WTC11 (cell line): ENCODE measurements at regions not wholly inside any gene's neighbourhood (a gene's known extent, or its start where the extent isn't known, plus 50 kb on each side); places are given as distances from the start of the nearest gene placed in this dataset.

ENCODE experiments used
- CTCF ChIP-seq: fragments of 200-600 bp; IDR thresholded peaks from 2 replicates; pipeline ENCODE4 v1.8.0; 2022; ENCODE audit warnings: antibody characterized with exemption
- NR1H2 ChIP-seq: sonication (generic); formaldehyde crosslinking; IDR thresholded peaks from 2 replicates; pipeline ENCODE4 v1.9.0; 2021; ENCODE audit warnings: mild to moderate bottlenecking, moderate library complexity, missing genetic modification reagents
- TEAD4 ChIP-seq: sonication (generic); formaldehyde crosslinking; IDR thresholded peaks from 2 replicates; pipeline ENCODE4 v1.8.0; 2022; ENCODE audit warnings: mild to moderate bottlenecking, missing genetic modification reagents

GRCh38 chr4:180808862-180809261 lies 1434.3 kb upstream of the TENM3 start:
- no peak for TF ChIP-seq NR1H2 (CRISPR knock-in tag)
- TF ChIP-seq TEAD4: no peak
- TF ChIP-seq CTCF: no peak
